GM12878 (cell line): ENCODE measurements at regions not wholly inside any gene's neighbourhood (a gene's known extent, or its start where the extent isn't known, plus 50 kb on each side); places are given as distances from the start of the nearest gene placed in this dataset.

Experiments used
- EP300 ChIP-seq, 2 experiments: fragments of 150-350 bp in 1 of 2; IDR thresholded peaks; 2 replicates each; pipeline ENCODE4 v1.6.1; 2011 to 2012; ENCODE audit warnings: low read depth in 2 of 2, low read length in 2 of 2, borderline replicate concordance in 1 of 2, improper control_type of control experiment in 1 of 2, inconsistent platforms in 1 of 2; ENCODE audit not compliant: control insufficient read depth in 1 of 2
- ETV6 ChIP-seq, 2 experiments: fragments of 450-650 bp in 1 of 2; IDR thresholded peaks in 1 of 2; conservative IDR thresholded peaks in 1 of 2; 2 replicates each; pipeline ENCODE4 v1.6.1; 2014; ENCODE audit warnings: antibody characterized with exemption in 1 of 2, borderline replicate concordance in 1 of 2, low read depth in 1 of 2, mild to moderate bottlenecking in 1 of 2, moderate library complexity in 1 of 2
- STAT3 ChIP-seq: IDR thresholded peaks from 2 replicates; pipeline ENCODE4 v1.6.1; 2011; ENCODE audit warnings: low read depth, low read length, improper control_type of control experiment
- TAF1 ChIP-seq: IDR thresholded peaks from 2 replicates; pipeline ENCODE4 v1.6.1; 2011; ENCODE audit warnings: mild to moderate bottlenecking, low read depth, low read length, borderline replicate concordance

GRCh38 chr7:49022448-49022847, 98.1 kb downstream of the CDC14C start:
- TF ChIP-seq EP300 (IDR thresholded peaks at IDR 0.05; ENCODE audit: borderline replicate concordance in 1 of 2, control insufficient read depth in 1 of 2, low read depth in 2 of 2, low read length in 2 of 2) (no peak), ETV6 (conservative IDR thresholded peaks at IDR 0.05 in 1 of 2, IDR thresholded peaks at IDR 0.05 in 1 of 2; ENCODE audit: borderline replicate concordance in 1 of 2, low read depth in 1 of 2) (no peak), STAT3 (no peak), TAF1 (no peak)
